ENCODE measurements at regions not wholly inside any gene's neighbourhood (a gene's known extent, or its start where the extent isn't known, plus 50 kb on each side); places are given as distances from the start of the nearest gene placed in this dataset.

GRCh38 chr15:77909182-77909940, 168.2 kb downstream of the TBC1D2B start:
- TF ChIP-seq, protein P1, sequence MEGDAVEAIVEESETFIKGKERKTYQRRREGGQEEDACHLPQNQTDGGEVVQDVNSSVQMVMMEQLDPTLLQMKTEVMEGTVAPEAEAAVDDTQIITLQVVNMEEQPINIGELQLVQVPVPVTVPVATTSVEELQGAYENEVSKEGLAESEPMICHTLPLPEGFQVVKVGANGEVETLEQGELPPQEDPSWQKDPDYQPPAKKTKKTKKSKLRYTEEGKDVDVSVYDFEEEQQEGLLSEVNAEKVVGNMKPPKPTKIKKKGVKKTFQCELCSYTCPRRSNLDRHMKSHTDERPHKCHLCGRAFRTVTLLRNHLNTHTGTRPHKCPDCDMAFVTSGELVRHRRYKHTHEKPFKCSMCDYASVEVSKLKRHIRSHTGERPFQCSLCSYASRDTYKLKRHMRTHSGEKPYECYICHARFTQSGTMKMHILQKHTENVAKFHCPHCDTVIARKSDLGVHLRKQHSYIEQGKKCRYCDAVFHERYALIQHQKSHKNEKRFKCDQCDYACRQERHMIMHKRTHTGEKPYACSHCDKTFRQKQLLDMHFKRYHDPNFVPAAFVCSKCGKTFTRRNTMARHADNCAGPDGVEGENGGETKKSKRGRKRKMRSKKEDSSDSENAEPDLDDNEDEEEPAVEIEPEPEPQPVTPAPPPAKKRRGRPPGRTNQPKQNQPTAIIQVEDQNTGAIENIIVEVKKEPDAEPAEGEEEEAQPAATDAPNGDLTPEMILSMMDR (IDR thresholded peaks at IDR 0.05; ENCODE audit: low read depth, low read length) = no peak
- no peak for TF ChIP-seq POLR2A (IDR thresholded peaks at IDR 0.05; ENCODE audit: extremely low read depth, insufficient read length)
- TF ChIP-seq, protein P2, sequence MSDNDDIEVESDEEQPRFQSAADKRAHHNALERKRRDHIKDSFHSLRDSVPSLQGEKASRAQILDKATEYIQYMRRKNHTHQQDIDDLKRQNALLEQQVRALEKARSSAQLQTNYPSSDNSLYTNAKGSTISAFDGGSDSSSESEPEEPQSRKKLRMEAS (IDR thresholded peaks at IDR 0.05; ENCODE audit: low read depth, low read length) = no peak
- no peak for TF ChIP-seq MYC (IDR thresholded peaks at IDR 0.05; ENCODE audit: low read depth, low read length)

All from NB4 (cell line).